Esophagus squamous epithelium (tissue), 5 donors: ENCODE measurements at regions not wholly inside any gene's neighbourhood (a gene's known extent, or its start where the extent isn't known, plus 50 kb on each side); places are given as distances from the start of the nearest gene placed in this dataset.

ENCODE experiments used
- DNase-seq: peaks from one replicate; lab custom pipeline; 2025; lab: John Stamatoyannopoulos, UW
- H3K27ac ChIP-seq, 4 donors: fragments of 200-600 bp; sonication (generic); one replicate each; pipeline ENCODE4 v1.5.1; 2016 to 2019; ENCODE audit warnings: mild to moderate bottlenecking in 1 of 4
- H3K27me3 ChIP-seq, 4 donors: fragments of 200-600 bp; sonication (generic); 1 replicate in 3 of 4; 2 replicates in 1 of 4; pipeline versions ENCODE4 v1.5.1 to v1.6.0; 2017 to 2021; ENCODE audit warnings: antibody characterized with exemption in 1 of 4
- H3K36me3 ChIP-seq, 3 donors: fragments of 200-600 bp; sonication (generic); one replicate each; pipeline ENCODE4 v1.5.1; 2016 to 2019
- H3K4me1 ChIP-seq, 3 donors: fragments of 200-600 bp; sonication (generic); one replicate each; pipeline ENCODE4 v1.5.1; 2017 to 2019
- H3K4me3 ChIP-seq, 4 donors: fragments of 200-600 bp; sonication (generic); 1 replicate in 3 of 4; 2 replicates in 1 of 4; pipeline ENCODE4 v1.5.1; 2016 to 2019; ENCODE audit warnings: mild to moderate bottlenecking in 2 of 4, moderate library complexity in 1 of 4
- H3K9me3 ChIP-seq, 3 donors: fragments of 200-600 bp; sonication (generic); one replicate each; pipeline ENCODE4 v1.5.1; 2016 to 2019
- CTCF ChIP-seq, 6 experiments: fragments of 450-650 bp in 4 of 6; fragments of 200-600 bp in 2 of 6; sonication (generic) in 2 of 6; IDR thresholded peaks; one replicate each; pipeline ENCODE4 v1.5.1; 2016 to 2019; ENCODE audit warnings: antibody characterized with exemption in 6 of 6, mild to moderate bottlenecking in 4 of 6, moderate library complexity in 4 of 6
- POLR2A ChIP-seq, 4 donors: fragments of 450-650 bp; IDR thresholded peaks; one replicate each; pipeline ENCODE4 v1.6.1; 2017; ENCODE audit warnings: antibody characterized with exemption in 4 of 4, mild to moderate bottlenecking in 4 of 4, moderate library complexity in 3 of 4
- WGBS, 2 donors: methylation state at CpG; one replicate each; pipeline ENCODE4 v1.1.5; 2018; 5-methylcytosine and 5-hydroxymethylcytosine counted together
- intact Hi-C: fragments of 100-400 bp; cut with DNase I; formaldehyde crosslinking; loops from one replicate; pipeline ENCODE4 v1.15.0; 2022
- donor health status: DM: yes; HTN: yes; CAD: no.

GRCh38 chr14:71317385-71318096 lies 410.3 kb downstream of the PCNX1 start:
- TF ChIP-seq POLR2A (IDR thresholded peaks at IDR 0.05) (no peak), CTCF (IDR thresholded peaks at IDR 0.05) (no peak)
- no peak overlapping the region for H3K27ac ChIP-seq
- WGBS, 2 donors, result 75 to 79% methylated on average over 4 of the region's 4 CpGs
- H3K36me3 ChIP-seq, result no peaks in the 10 kb centered on the region
- DNase-seq, result no peak
- no peak overlapping the region for H3K4me3 ChIP-seq
- no peaks in the 10 kb centered on the region for H3K27me3 ChIP-seq
- peaks cover 0 to 4% (median 0%) of the 10 kb centered on the region in 3 donors for H3K9me3 ChIP-seq
- intact Hi-C loops, result no loop called here
- H3K4me1 ChIP-seq, result peaks cover 4 to 17% (median 9%) of the 10 kb centered on the region in 3 donors

- Histone ChIP-seq H3K4me1 (peaks cover 4 to 22% (median 12%) of the 10 kb centered on the region in 3 donors), H3K4me3 (no peak overlapping the region), H3K27ac (no peak overlapping the region), H3K27me3 (no peaks in the 10 kb centered on the region), H3K36me3 (no peaks in the 10 kb centered on the region), H3K9me3 (peaks cover 0 to 4% (median 0%) of the 10 kb centered on the region in 3 donors)
- TF ChIP-seq CTCF (IDR thresholded peaks at IDR 0.05) (no peak), POLR2A (IDR thresholded peaks at IDR 0.05) (no peak)
- DNase-seq, result no peak
- 66 to 74% methylated on average over 2 of the region's 2 CpGs for WGBS, 2 donors
- intact Hi-C loops, result no loop called here
These were observed 410.8 kb downstream of the PCNX1 start for GRCh38 chr14:71318097-71318459.

- whole genome bisulfite sequencing, 2 donors, result 8 to 13% methylated on average over 5 of the region's 5 CpGs
- TF ChIP-seq POLR2A (IDR thresholded peaks at IDR 0.05), result no peak
- peak in 1 of 6 experiments; percentile 7 for TF ChIP-seq CTCF (IDR thresholded peaks at IDR 0.05)
- Histone ChIP-seq H3K27me3 (no peaks in the 10 kb centered on the region), H3K4me3 (peak overlapping the region; percentile 65 to 96 (median 92)), H3K36me3 (no peaks in the 10 kb centered on the region), H3K9me3 (no peaks in the 10 kb centered on the region), H3K27ac (peak overlapping the region; percentile 94 to 100 (median 99)), H3K4me1 (peaks cover 4 to 37% (median 15%) of the 10 kb centered on the region in 3 donors)
- intact Hi-C loops, result no loop called here
- DNase-seq, result no peak
These were observed 412.4 kb downstream of the PCNX1 start for GRCh38 chr14:71319666-71320065.

- TF ChIP-seq POLR2A (IDR thresholded peaks at IDR 0.05), result peak in 3 of 4 donors; percentile 36 to 91 (median 90)
- TF ChIP-seq CTCF (IDR thresholded peaks at IDR 0.05), result peak in 3 of 6 experiments; percentile 13 to 16 (median 15)
- Histone ChIP-seq H3K9me3 (no peaks in the 10 kb centered on the region), H3K36me3 (no peaks in the 10 kb centered on the region), H3K27ac (peak within 1 kb of the TSS; percentile 94 to 100 (median 99)), H3K4me1 (peaks cover 4 to 43% (median 15%) of the 10 kb centered on the region in 3 donors), H3K27me3 (no peaks in the 10 kb centered on the region), H3K4me3 (peak within 1 kb of the TSS; percentile 65 to 96 (median 92))
- peak; percentile 89 for DNase-seq
- intact Hi-C loops, result no loop called here
- 0% methylated on average over 3 to 29 of the region's 52 CpGs for WGBS, 2 donors
These were observed 413.0 kb downstream of the PCNX1 start, which contains the start of gene SIPA1L1 for GRCh38 chr14:71320107-71320733. TSS of gene SIPA1L1 (plus strand) at chr14:71320476.
